NCI-H510A treated with DMSO at 0.1 percent for 48 hours (cell line): ENCODE measurements at regions not wholly inside any gene's neighbourhood (a gene's known extent, or its start where the extent isn't known, plus 50 kb on each side); places are given as distances from the start of the nearest gene placed in this dataset.

Experiments used
- DNase-seq: peaks from one replicate; lab custom pipeline; 2025; lab: John Stamatoyannopoulos, UW

- DNase-seq = no peak
Observed at GRCh38 chr7:46237466-46237865, 316.4 kb upstream of the IGFBP3 start.

DNA sequence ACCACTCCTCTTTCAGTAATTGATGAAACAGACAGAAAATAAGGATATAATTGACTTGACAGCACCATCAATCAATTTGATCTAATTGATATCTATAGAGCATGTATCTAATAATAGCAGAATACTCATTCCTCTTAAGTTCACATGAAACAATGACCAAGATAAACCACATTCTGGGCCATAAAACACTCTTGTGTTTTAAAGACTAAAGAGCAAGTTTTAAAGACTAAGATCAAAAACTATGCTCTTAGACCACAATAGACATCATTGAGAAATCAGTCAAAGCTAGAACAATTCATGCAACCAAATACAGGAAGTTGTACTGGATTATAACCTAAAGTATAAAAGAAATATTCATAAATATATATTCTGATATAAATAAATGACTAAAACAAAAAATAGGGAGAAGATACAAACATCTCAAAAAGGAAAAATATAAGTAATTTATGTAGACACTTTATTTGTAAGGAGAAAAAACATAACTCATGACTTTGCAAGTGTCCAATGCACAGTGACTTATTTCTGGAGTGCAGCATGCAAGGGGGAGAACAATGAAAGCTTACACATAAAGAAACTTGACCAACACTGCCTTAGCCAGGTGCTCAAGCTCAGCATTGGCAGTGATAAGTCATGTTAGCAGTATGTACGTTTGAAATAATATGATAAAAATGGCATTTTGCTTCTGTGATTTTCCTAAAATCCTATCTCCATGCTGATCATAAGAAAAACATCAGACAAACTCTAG, 312.7 kb upstream of the IGFBP3 start:
- no peak for DNase-seq

- DNase-seq = no peak
Observed at GRCh38 chr7:46230990-46231305, 309.9 kb upstream of the IGFBP3 start.

GRCh38 chr7:46230298-46230989, 309.4 kb upstream of the IGFBP3 start:
- DNase-seq = no peak

DNA sequence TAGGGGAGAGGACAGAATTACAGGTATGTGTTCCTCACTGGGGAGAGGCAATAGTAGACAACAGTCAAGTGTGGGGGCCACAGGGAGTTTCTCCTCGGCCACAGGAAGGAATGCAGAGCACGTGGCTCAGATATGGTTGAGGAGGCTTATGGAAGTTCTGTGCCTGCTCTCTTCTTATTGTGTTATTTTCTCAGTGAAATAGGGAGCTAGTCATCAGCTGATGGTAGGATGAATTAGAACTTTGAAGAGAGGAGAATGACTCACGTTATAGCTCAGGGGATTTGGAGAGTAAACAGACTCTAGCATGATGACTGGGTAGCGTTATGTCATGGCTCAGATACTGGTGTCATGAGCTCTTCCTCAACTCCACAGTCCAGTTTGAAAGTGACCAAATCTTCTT, 308.3 kb upstream of the IGFBP3 start:
- no peak for DNase-seq

- DNase-seq = no peak
Observed at GRCh38 chr7:46226860-46227259, 305.8 kb upstream of the IGFBP3 start.

DNA sequence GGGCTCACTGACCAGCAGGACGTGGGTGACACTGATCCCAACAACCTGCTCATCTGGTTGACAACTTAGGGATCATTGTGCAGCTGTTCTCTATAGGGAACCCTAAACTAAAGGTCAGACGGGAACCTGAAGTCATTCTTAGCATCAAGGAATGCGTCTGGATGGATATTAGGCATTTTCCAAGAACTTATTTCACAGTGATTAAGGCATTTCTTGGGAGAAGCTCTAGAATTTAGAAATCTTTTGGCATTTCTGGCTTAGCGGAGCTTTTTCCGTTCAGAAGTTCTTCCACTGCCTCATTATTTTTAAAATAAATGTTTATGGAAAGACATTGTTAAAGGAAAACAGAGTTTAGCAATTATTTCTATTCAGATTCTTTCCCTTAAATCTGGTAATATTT, 303.3 kb upstream of the IGFBP3 start:
- no peak for DNase-seq

DNA sequence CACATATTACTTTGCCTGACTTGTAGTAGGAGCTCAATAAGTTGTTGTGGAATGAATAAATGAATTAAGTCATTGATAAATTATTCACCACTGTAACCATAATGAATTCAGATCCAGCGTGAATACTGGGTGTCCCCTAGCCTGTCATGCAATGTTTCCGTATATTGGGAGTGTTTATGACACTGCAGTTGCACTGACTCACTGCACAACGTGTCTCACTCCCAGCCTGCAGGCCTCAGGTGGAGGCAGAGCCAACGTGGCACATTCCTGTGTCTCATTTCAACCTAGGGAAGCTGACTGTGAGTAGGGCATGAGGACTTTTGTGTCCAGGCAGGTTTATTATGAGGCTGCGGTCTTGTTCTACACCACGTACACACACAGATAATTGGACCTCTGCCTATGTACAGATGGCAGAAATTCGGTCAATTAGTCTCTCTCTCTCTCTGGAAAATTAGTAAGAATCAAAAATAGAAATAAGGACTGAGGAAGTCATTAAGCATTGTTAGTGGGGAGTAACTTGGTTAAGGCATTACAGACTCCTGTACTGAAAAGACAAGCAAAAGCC, 299.1 kb upstream of the IGFBP3 start:
- DNase-seq = no peak

DNA sequence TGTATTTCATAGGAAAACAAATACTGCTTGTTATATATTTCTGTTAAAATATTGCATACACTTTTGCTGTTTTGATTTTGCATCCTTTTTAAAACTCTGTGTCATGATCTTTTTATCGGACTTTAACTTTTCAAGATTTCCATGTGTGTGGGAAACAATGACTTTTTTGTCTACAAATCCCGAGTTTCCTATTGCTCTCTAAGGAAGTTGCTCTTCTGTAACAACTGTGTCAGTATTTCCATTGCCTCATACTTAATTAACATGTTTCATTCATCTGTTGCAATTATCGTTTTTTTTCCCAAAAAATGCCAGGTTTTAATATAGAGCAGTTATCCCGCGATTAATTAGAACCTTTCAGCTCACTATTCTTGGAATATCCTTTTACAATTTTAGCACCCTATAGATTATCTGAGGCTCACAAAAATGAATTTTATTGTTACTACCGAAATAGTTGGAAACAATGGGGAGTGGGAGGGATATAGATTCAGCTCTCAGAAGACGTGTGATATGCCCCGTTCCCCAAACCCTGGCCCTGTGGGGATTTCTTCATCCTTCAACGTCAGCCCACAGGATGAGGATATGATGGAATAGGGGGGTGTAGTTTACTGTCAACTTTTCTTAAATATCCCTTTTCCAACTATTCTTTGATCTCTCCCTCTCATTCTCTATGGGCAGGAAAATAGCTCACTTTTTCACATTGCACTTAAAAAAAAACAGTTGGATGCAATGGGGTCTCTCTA, 297.6 kb upstream of the IGFBP3 start:
- DNase-seq = no peak

GRCh38 chr7:46215987-46216567, 295.0 kb upstream of the IGFBP3 start:
- DNase-seq = no peak

GRCh38 chr7:46214526-46214925, 293.5 kb upstream of the IGFBP3 start:
- no peak for DNase-seq

DNA sequence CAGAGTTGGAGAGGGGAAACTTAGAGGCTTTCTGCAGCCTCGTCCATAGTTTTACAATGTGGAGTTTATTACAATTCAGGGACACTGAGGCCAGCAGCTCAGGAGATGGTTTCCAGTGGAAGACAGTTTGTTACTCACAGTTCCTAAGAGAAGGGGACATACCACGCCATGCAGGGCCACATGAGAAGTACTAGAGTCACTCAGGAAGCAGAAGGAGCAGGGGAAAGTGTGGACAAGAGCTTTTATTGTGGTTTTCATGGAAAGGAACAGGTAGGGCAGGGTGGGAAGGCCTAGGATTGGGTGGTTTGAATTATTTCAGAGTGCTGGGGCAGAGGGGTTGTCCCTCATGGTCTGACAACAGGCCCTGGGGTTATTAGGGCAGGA, 292.1 kb upstream of the IGFBP3 start:
- no peak for DNase-seq

GRCh38 chr7:46212425-46213153, 291.5 kb upstream of the IGFBP3 start:
- no peak for DNase-seq

DNA sequence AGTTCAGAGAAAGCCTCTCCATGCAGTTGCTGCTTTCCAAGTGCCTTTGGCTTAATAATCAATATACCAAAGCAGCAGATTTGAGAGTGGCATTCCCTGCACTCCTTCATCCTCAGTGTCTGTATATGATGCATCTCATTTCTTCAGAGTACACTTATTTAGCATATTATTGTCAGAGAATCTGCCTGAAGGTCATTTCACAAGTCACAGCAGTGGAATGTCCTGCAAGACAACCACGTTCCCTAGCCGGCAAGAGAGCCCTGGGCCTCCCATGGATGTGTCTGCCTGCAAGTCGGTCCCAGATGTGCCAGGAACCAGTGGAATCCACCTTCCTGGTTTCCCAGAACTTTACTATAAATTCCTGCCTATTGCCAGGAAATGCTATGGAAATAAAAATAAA, 289.4 kb upstream of the IGFBP3 start:
- DNase-seq = no peak

GRCh38 chr7:46209611-46210388, 288.7 kb upstream of the IGFBP3 start:
- no peak for DNase-seq

GRCh38 chr7:46208635-46209525, 287.8 kb upstream of the IGFBP3 start:
- DNase-seq = no peak

DNA sequence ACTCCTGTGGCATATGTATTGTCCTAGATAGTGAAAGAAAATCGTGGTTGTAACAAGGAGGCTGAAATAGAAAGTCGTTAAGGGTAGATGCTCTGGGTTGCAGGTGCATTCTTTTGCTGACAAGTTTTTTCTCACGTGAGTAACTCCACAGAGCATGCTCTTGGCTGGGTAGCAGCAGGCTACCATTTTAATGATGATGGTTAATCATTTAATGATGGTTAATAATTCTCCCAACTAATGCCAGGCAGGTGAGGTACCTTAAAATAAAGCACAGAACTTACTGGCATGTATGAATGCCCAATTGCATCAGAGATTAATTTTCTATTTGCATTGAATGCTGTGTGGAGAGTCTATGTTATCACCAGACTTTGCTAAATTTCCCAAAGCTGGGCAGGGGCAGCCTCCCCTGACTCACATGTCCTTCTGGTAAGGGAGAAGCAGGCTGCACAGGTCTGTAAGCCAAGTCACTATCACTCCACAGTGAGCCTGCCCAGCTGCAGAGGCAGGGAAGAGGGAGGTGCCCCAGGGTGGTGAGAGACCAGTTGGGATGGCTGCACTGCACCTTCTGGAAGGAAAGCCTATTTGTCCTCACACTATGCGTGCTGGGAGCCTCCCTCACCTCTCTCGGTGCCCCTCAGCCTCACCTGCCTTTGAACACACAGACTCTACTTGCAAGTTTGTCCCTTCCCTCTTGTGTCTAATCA, 287.0 kb upstream of the IGFBP3 start:
- DNase-seq = no peak

GRCh38 chr7:46206476-46207060, 285.5 kb upstream of the IGFBP3 start:
- DNase-seq = no peak

DNA sequence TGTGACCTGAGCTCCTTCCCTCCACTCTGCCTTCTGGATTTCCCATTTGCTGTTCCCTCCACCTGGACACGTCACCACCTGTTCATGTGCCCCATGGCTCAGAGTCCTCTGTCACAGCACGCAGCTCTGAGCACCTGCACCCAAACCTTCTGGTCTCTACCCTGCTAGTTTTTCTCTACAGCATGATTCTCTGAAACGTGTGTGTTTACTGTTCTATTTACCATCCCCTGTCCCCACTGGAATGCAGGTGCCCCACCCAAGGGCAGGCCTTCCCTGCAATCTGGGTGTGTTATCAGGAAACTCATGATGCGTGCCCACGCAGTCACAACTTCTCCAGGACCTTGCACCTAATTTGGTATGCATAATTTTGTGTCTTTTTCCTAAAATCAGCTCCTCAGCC, 284.4 kb upstream of the IGFBP3 start:
- DNase-seq = no peak
